H9 (cell line): ENCODE measurements at regions not wholly inside any gene's neighbourhood (a gene's known extent, or its start where the extent isn't known, plus 50 kb on each side); places are given as distances from the start of the nearest gene placed in this dataset.

ENCODE experiments used
- DNase-seq: peaks from one replicate; pipeline ENCODE4 v3.0.0-alpha.2; 2017
- H2AFZ ChIP-seq: one replicate; pipeline ENCODE4 v1.6.1; 2013; ENCODE audit warnings: mild to moderate bottlenecking, low read length, control low read depth, moderate library complexity
- H2AK5ac ChIP-seq: 2 replicates; pipeline ENCODE4 v1.6.1; 2013; ENCODE audit warnings: low read length, control low read depth, mixed read lengths; ENCODE audit not compliant: insufficient read length
- H2BK120ac ChIP-seq: one replicate; pipeline ENCODE4 v1.6.1; 2013; ENCODE audit warnings: low read depth, mild to moderate bottlenecking, low read length, control low read depth, inconsistent platforms; ENCODE audit not compliant: poor library complexity, severe bottlenecking
- H2BK12ac ChIP-seq: 2 replicates; pipeline ENCODE4 v1.6.1; 2013; ENCODE audit warnings: low read length, control low read depth, mixed read lengths, low read depth; ENCODE audit not compliant: insufficient read length
- H2BK15ac ChIP-seq: 2 replicates; pipeline ENCODE4 v1.6.1; 2013; ENCODE audit warnings: low read depth, low read length, control low read depth
- H2BK20ac ChIP-seq: one replicate; pipeline ENCODE4 v1.6.1; 2013; ENCODE audit warnings: low read depth, mild to moderate bottlenecking, low read length, control low read depth, inconsistent platforms; ENCODE audit not compliant: poor library complexity, severe bottlenecking
- H2BK5ac ChIP-seq: 2 replicates; pipeline ENCODE4 v1.6.1; 2013; ENCODE audit warnings: low read length, control low read depth, mixed read lengths; ENCODE audit not compliant: insufficient read length
- H3K14ac ChIP-seq: 2 replicates; pipeline ENCODE4 v1.6.1; 2013; ENCODE audit warnings: low read length, control low read depth; ENCODE audit not compliant: insufficient read depth
- H3K18ac ChIP-seq: 2 replicates; pipeline ENCODE4 v1.6.1; 2013; ENCODE audit warnings: low read depth, mild to moderate bottlenecking, mixed read lengths, low read length, control low read depth; ENCODE audit not compliant: insufficient read length
- H3K23ac ChIP-seq: 2 replicates; pipeline ENCODE4 v1.6.1; 2013; ENCODE audit warnings: low read length, control low read depth, mixed read lengths, low read depth; ENCODE audit not compliant: insufficient read length
- H3K23me2 ChIP-seq: 2 replicates; pipeline ENCODE4 v1.6.1; 2013; ENCODE audit warnings: low read depth, mild to moderate bottlenecking, mixed read lengths, low read length, control low read depth; ENCODE audit not compliant: insufficient read length, poor library complexity, severe bottlenecking
- H3K27ac ChIP-seq: 2 replicates; pipeline ENCODE4 v1.5.1; 2013; ENCODE audit warnings: low read length, control low read depth, mixed read lengths, low read depth; ENCODE audit not compliant: insufficient read length
- H3K27me3 ChIP-seq: 2 replicates; pipeline ENCODE4 v1.6.1; 2013; ENCODE audit warnings: low read length, control low read depth, inconsistent platforms; ENCODE audit not compliant: insufficient read depth
- H3K4ac ChIP-seq: 2 replicates; pipeline ENCODE4 v1.6.1; 2013; ENCODE audit warnings: low read depth, mild to moderate bottlenecking, control low read depth, inconsistent platforms, low read length, moderate library complexity
- H3K4me1 ChIP-seq: 2 replicates; pipeline ENCODE4 v1.6.1; 2013; ENCODE audit warnings: low read length, control low read depth, inconsistent platforms; ENCODE audit not compliant: insufficient read depth
- H3K4me2 ChIP-seq: 2 replicates; pipeline ENCODE4 v1.6.1; 2013; ENCODE audit warnings: low read length, control low read depth, mixed read lengths; ENCODE audit not compliant: insufficient read length, insufficient read depth
- H3K56ac ChIP-seq: 2 replicates; pipeline ENCODE4 v1.6.1; 2013; ENCODE audit warnings: low read depth, mild to moderate bottlenecking, mixed read lengths, low read length, control low read depth; ENCODE audit not compliant: insufficient read length
- H3K79me1 ChIP-seq: 2 replicates; pipeline ENCODE4 v1.6.1; 2013; ENCODE audit warnings: low read depth, mild to moderate bottlenecking, moderate library complexity, low read length, control low read depth, inconsistent platforms; ENCODE audit not compliant: insufficient read depth, poor library complexity, severe bottlenecking
- H3K79me2 ChIP-seq: 2 replicates; pipeline ENCODE4 v1.6.1; 2013; ENCODE audit warnings: low read length, control low read depth, inconsistent platforms; ENCODE audit not compliant: insufficient read depth
- H3K9ac ChIP-seq: 2 replicates; pipeline ENCODE4 v1.6.1; 2013; ENCODE audit warnings: low read length, control low read depth, mixed read lengths; ENCODE audit not compliant: insufficient read length; ENCODE audit errors: extremely low read depth
- H3K9me3 ChIP-seq: one replicate; pipeline ENCODE4 v1.6.1; 2013; ENCODE audit warnings: low read depth, low read length, inconsistent platforms; ENCODE audit not compliant: control insufficient read depth
- H3T11ph ChIP-seq: one replicate; pipeline ENCODE4 v1.6.1; 2013; ENCODE audit warnings: mild to moderate bottlenecking, low read length, control low read depth, inconsistent platforms
- H4K20me1 ChIP-seq: one replicate; pipeline ENCODE4 v1.6.1; 2013; ENCODE audit not compliant: control insufficient read depth, insufficient read length, insufficient read depth
- H4K5ac ChIP-seq: 2 replicates; pipeline ENCODE4 v1.6.1; 2013; ENCODE audit warnings: low read depth, mild to moderate bottlenecking, mixed read lengths, low read length, control low read depth; ENCODE audit not compliant: insufficient read length
- H4K8ac ChIP-seq: replicated peaks from 2 replicates; pipeline ENCODE4 v1.6.1; 2013; ENCODE audit warnings: low read length, control low read depth, mixed read lengths, low read depth; ENCODE audit not compliant: insufficient read length
- H4K91ac ChIP-seq: 2 replicates; pipeline ENCODE4 v1.6.1; 2013; ENCODE audit warnings: low read depth, mild to moderate bottlenecking, moderate library complexity, mixed read lengths, low read length, control low read depth; ENCODE audit not compliant: insufficient read length
- H3K27ac Mint-ChIP-seq, 3 experiments: 2 replicates in 2 of 3; 3 replicates in 1 of 3; pipeline ENCODE4 v1.8.0; 2020 to 2021; ENCODE audit warnings: mixed read lengths in 3 of 3, mild to moderate bottlenecking in 1 of 3, moderate library complexity in 1 of 3
- H3K27me3 Mint-ChIP-seq: 2 replicates; pipeline ENCODE4 v1.8.0; 2021; ENCODE audit warnings: low read depth, mild to moderate bottlenecking, moderate library complexity, mixed read lengths
- H3K36me3 Mint-ChIP-seq, 3 experiments: 2 replicates in 2 of 3; 3 replicates in 1 of 3; pipeline ENCODE4 v1.8.0; 2020 to 2021; ENCODE audit warnings: low read depth in 3 of 3, mixed read lengths in 3 of 3; ENCODE audit not compliant: insufficient read depth in 1 of 3
- H3K4me1 Mint-ChIP-seq, 2 experiments: 2 replicates each; pipeline ENCODE4 v1.8.0; 2020; ENCODE audit warnings: mixed read lengths in 2 of 2
- H3K4me3 Mint-ChIP-seq, 2 experiments: 2 replicates in 1 of 2; 3 replicates in 1 of 2; pipeline ENCODE4 v1.8.0; 2020 to 2021; ENCODE audit warnings: mild to moderate bottlenecking in 2 of 2, mixed read lengths in 2 of 2, moderate library complexity in 1 of 2
- H3K9me3 Mint-ChIP-seq, 2 experiments: 2 replicates in 1 of 2; 3 replicates in 1 of 2; pipeline ENCODE4 v1.8.0; 2020; ENCODE audit warnings: mild to moderate bottlenecking in 2 of 2, mixed read lengths in 2 of 2, moderate library complexity in 1 of 2
- CTCF ChIP-seq: fragments of 200-600 bp; sonication (generic); conservative IDR thresholded peaks from 3 replicates; pipeline ENCODE4 v1.8.0; 2021; ENCODE audit warnings: antibody characterized with exemption, mild to moderate bottlenecking
- WGBS: extraction: QIAGEN DNeasy Blood & Tissue Kit; methylation state at CpG from one replicate; pipeline ENCODE4 v1.1.7; 2013; ENCODE audit warnings: missing lambda C conversion rate, low lambda C conversion rate, mixed read lengths; ENCODE audit not compliant: insufficient read length; ENCODE audit errors: extremely low coverage; 5-methylcytosine and 5-hydroxymethylcytosine counted together

GRCh38 chr7:22604246-22604645 is 104.3 kb upstream of the STEAP1B start:
- no peak overlapping the region for H3K4ac ChIP-seq
- H3K79me2 ChIP-seq = no peaks in the 10 kb centered on the region
- no CpG with 5 or more reads among the region's 2 CpGs for WGBS
- DNase-seq = no peak
- no peak overlapping the region for H4K8ac ChIP-seq
- H2BK120ac ChIP-seq = no peak overlapping the region
- Mint-ChIP-seq H3K36me3 (no peaks in the 10 kb centered on the region; a peak in 1 of 7 replicates), H3K9me3 (no peaks in the 10 kb centered on the region), H3K27me3 (no peaks in the 10 kb centered on the region), H3K27ac (no peak overlapping the region), H3K4me3 (no peak overlapping the region), H3K4me1 (peaks cover 15 to 17% of the 10 kb centered on the region in 2 experiments)
- H3K18ac ChIP-seq = no peak overlapping the region
- H2BK20ac ChIP-seq = no peak overlapping the region
- H2AK5ac ChIP-seq = no peak overlapping the region
- H3K27me3 ChIP-seq = no peaks in the 10 kb centered on the region
- no peak overlapping the region for H2AFZ ChIP-seq
- H3K56ac ChIP-seq = no peak overlapping the region
- no peak overlapping the region for H3K4me2 ChIP-seq
- H3K14ac ChIP-seq = no peak overlapping the region
- no peak overlapping the region for H3K27ac ChIP-seq
- no peak overlapping the region for H2BK5ac ChIP-seq
- no peak overlapping the region for H4K91ac ChIP-seq
- H3K79me1 ChIP-seq = no peaks in the 10 kb centered on the region
- H4K20me1 ChIP-seq = no peaks in the 10 kb centered on the region
- no peak overlapping the region for H4K5ac ChIP-seq
- H2BK15ac ChIP-seq = no peak overlapping the region
- H3K4me1 ChIP-seq = no peaks in the 10 kb centered on the region
- no peak overlapping the region for H3T11ph ChIP-seq
- H2BK12ac ChIP-seq = no peak overlapping the region
- H3K9ac ChIP-seq = no peak overlapping the region
- no peak overlapping the region for H3K23ac ChIP-seq
- H3K23me2 ChIP-seq = no peaks in the 10 kb centered on the region
- H3K9me3 ChIP-seq = no peaks in the 10 kb centered on the region
- no peak for TF ChIP-seq CTCF
